SK-N-MC (cell line): ENCODE measurements at regions not wholly inside any gene's neighbourhood (a gene's known extent, or its start where the extent isn't known, plus 50 kb on each side); places are given as distances from the start of the nearest gene placed in this dataset.

ENCODE experiments used
- DNase-seq: peaks from one replicate; pipeline ENCODE4 v3.0.0-alpha.2; 2011; ENCODE audit warnings: low read depth, low spot score
- H3K27ac ChIP-seq: fragments of 200-600 bp; sonication (generic); 2 replicates; pipeline ENCODE4 v1.5.1; 2016; ENCODE audit warnings: mixed run types
- H3K36me3 ChIP-seq: fragments of 200-600 bp; sonication (generic); 2 replicates; pipeline ENCODE4 v1.6.1; 2017; ENCODE audit warnings: antibody characterized with exemption, low read length, mixed read lengths; ENCODE audit not compliant: insufficient read depth
- H3K4me3 ChIP-seq: fragments of 200-600 bp; sonication (generic); 2 replicates; pipeline ENCODE4 v1.5.1; 2016
- H3K9ac ChIP-seq: fragments of 200-600 bp; sonication (generic); 2 replicates; pipeline ENCODE4 v1.8.0; 2017; ENCODE audit warnings: mixed run types, mixed read lengths; ENCODE audit not compliant: insufficient read length
- H3K9me3 ChIP-seq: fragments of 200-600 bp; sonication (generic); 2 replicates; pipeline ENCODE4 v1.6.1; 2017; ENCODE audit warnings: low read depth, mild to moderate bottlenecking, antibody characterized with exemption, low read length, moderate library complexity, mixed read lengths
- EZH2 ChIP-seq: fragments of 200-600 bp; sonication (generic); IDR thresholded peaks from one replicate; pipeline ENCODE4 v1.6.1; 2017; ENCODE audit warnings: antibody characterized with exemption
- FOXP2 ChIP-seq: optimal IDR thresholded peaks from 2 replicates; pipeline ENCODE3; 2011; ENCODE audit warnings: mild to moderate bottlenecking, moderate library complexity; ENCODE audit not compliant: insufficient read depth; ENCODE audit errors: extremely low read length, control extremely low read depth
- POLR2AphosphoS5 ChIP-seq: IDR thresholded peaks from 2 replicates; pipeline ENCODE4 v1.6.1; 2012; ENCODE audit warnings: mild to moderate bottlenecking, low read depth, low read length, borderline replicate concordance

DNA sequence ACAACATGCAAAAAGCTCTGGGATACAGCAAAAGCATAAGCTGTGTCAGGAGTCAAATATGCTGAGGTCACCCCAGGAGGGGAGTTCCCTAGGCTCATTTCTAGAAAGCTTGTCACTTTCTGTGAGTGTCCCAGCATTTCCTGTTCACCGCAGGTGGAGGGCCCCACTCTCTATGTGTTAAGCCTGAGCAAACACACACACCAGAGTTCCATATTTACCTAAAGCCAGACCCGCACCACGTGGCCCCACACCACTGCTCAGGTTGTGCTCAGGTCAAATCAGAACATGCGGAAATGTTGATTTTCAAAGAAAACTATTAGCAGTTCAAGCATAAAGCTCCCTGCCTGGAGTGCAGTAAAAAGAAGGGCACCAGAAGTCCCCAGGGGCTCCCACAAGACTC is 259.6 kb upstream of the PPP2R2D start:
- DNase-seq = no peak
- no peak overlapping the region for H3K9ac ChIP-seq
- no peaks in the 10 kb centered on the region for H3K36me3 ChIP-seq
- H3K9me3 ChIP-seq = no peaks in the 10 kb centered on the region
- H3K4me3 ChIP-seq = no peak overlapping the region
- TF ChIP-seq FOXP2 = no peak
- no peak for TF ChIP-seq POLR2AphosphoS5
- TF ChIP-seq EZH2 = no peak
- no peak overlapping the region for H3K27ac ChIP-seq

DNA sequence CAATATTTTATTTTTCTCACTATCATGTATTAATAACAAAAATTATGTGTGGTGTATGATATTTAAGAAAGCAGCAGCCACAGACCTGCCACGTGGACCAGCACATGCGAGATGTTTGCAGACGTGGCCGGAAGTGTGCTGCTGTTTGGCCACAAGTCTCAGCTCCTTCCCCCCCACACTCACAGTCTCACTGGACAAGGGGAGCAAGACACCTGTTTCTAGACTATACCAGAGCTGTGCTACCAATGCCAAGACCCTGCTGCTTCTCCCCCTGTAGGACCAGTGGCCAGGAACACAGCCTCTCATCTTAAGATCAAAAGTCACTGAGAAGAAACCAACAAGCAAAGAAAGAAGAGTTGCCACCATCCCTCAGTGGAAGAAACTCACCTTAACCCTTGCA is 258.9 kb upstream of the PPP2R2D start:
- no peaks in the 10 kb centered on the region for H3K9me3 ChIP-seq
- H3K9ac ChIP-seq = no peak overlapping the region
- no peak for TF ChIP-seq POLR2AphosphoS5
- TF ChIP-seq EZH2 = no peak
- TF ChIP-seq FOXP2 = no peak
- DNase-seq = no peak
- no peaks in the 10 kb centered on the region for H3K36me3 ChIP-seq
- H3K27ac ChIP-seq = no peak overlapping the region
- no peak overlapping the region for H3K4me3 ChIP-seq

DNA sequence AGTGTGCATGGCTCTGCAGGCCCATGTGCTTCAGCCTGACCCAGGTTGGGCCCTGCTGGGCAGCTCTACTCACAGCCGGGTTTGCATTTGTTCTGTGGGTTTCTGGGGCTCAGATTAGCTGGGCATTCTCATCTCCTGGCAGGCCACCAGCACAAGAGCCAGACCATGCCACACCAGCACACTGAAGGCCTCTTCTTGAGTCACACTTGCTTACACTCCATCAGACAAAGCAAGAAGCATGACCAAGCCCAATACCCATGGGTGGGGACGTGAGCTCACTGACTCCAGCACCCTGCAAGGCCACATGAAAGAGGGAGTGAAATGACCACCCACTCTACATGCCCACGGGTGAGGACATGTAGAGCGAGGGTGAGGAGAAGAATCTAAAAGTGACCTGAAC is 257.8 kb upstream of the PPP2R2D start:
- Histone ChIP-seq H3K9me3 (no peaks in the 10 kb centered on the region), H3K27ac (no peak overlapping the region), H3K36me3 (no peaks in the 10 kb centered on the region), H3K4me3 (no peak overlapping the region), H3K9ac (no peak overlapping the region)
- DNase-seq = no peak
- TF ChIP-seq FOXP2 = no peak
- TF ChIP-seq EZH2 = no peak
- no peak for TF ChIP-seq POLR2AphosphoS5

DNA sequence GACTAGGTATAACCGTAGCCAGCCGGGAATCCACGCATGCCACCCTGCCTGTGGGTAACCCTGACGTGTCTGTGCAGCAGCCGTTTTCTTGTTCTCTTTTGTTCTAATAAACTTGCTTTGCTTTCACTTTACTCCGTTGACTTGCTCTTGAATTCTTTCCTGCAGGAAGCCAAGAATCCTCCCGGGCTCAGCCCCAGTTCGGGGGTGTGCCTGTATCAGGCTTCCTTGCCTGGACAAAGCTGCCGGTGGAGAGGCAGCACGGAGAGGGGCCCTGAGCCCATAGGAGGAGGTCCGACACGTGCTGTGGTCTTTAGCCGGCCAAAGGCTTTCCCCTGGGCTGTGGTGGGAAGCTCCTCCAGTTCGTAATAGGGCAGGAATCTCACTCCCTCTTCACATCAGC is 256.5 kb upstream of the PPP2R2D start:
- DNase-seq = no peak
- Histone ChIP-seq H3K9me3 (no peaks in the 10 kb centered on the region), H3K9ac (no peak overlapping the region), H3K27ac (no peak overlapping the region), H3K4me3 (no peak overlapping the region), H3K36me3 (no peaks in the 10 kb centered on the region)
- TF ChIP-seq FOXP2 = no peak
- no peak for TF ChIP-seq POLR2AphosphoS5
- TF ChIP-seq EZH2 = no peak

DNA sequence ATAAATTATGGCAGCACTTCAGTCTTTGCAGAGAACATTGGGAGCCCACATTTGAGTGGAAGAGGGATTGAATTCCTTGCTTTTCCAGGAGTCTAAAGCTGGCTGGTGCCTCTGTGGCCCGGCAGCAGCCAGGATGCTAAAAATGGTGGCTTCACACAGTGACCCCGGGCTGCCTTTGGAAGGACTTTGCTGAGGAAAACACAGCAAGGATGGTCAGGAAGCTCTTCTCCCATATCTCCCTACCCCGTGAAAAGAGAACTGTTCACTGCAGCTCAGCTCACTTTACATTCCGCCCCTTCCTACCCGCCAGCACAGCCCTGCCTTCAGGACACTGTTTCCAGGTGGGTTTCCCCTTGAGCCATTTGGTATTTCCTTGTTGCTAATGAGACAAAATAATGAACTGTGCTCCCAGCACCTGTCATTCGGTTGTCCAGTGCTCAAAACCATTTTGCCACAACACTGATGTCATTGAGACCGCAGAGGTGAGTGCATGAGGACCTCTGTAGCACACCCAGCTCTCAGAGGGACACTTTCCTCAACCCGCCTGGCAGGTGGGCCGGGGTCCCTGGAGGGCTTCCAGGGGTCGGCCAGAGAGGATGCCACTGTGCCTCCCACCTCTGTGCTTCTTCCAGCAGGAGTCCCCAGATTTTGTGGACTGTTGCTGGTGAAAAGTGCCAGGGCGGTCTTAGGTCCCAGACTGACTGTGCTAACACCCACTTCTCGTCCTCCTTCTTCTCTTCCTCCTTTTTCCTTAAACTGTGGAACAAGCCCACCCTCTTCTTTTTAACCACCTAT is 255.7 kb upstream of the PPP2R2D start:
- Histone ChIP-seq H3K9me3 (no peaks in the 10 kb centered on the region), H3K4me3 (no peak overlapping the region), H3K36me3 (no peaks in the 10 kb centered on the region), H3K9ac (no peak overlapping the region), H3K27ac (no peak overlapping the region)
- DNase-seq = no peak
- TF ChIP-seq FOXP2 = no peak
- no peak for TF ChIP-seq POLR2AphosphoS5
- no peak for TF ChIP-seq EZH2

DNA sequence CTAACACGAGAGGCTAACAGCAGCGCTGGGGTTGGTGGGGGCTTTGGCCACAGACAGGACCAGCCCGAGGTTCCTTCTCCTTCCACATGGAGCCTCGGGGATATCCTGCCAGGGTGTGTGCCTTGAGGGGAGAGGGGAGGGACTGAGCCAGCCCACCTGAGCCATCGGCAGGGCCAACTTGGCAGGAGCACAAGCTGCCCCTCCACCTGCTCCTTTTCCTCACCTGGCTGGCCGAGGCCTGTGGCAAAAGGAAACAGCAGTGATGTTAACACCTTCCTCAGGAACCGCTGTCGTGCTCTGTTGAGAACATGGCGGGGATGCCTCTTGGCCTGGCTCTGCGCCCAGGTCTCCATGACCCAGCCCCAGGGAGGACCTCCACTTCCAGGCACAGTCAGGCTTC is 255.1 kb upstream of the PPP2R2D start:
- H3K4me3 ChIP-seq = no peak overlapping the region
- H3K36me3 ChIP-seq = no peaks in the 10 kb centered on the region
- no peaks in the 10 kb centered on the region for H3K9me3 ChIP-seq
- no peak for DNase-seq
- no peak overlapping the region for H3K27ac ChIP-seq
- no peak overlapping the region for H3K9ac ChIP-seq
- TF ChIP-seq EZH2 (no peak), POLR2AphosphoS5 (no peak), FOXP2 (no peak)

DNA sequence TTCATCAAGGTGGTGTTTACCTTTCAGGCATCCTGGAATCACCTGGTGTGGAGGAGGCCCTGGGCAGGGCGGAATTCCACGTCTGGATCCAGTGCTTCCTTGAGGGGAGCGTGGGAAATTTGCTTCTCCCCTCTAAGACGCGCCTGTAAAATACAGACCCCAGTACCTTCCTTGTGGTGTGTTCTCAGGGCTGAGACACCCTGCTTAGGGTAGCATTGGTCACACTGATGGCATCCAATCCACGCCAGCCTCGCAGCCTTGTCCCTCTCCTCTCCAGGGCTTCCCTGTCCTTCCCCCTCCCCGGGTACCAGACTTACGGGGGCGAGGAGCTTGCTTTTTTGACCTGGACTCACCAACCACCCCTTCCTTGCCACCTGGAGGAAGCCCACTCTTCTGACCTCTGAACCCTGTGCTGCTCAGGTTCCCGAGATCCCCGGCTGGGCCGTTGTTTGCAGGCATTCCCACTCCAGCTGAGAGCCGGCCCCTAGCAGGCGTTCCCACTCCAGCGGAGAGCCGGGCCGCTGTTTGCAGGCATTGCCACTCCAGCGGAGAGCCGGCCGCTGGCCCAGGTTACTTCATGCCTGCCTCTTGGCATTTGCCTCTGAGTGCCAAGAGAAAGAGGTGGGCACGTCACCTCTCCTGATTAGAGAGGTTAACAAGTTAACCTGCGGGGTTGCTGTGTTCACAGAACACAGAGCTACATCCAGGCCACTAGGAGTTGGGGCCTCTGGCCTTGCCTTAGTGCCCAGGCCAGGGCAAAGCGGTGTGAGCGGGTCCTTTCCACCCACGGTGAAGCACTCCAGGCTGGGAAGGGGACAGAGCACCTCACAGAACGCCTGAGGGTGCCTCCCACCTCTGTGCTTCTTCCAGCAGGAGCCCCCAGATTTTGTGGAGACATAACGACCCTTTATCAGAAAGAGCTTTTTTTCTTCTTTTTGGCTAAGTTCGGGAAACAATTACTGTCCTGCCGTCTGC is 254.0 kb upstream of the PPP2R2D start:
- H3K9ac ChIP-seq = no peak overlapping the region
- H3K9me3 ChIP-seq = no peaks in the 10 kb centered on the region
- H3K27ac ChIP-seq = no peak overlapping the region
- H3K36me3 ChIP-seq = no peaks in the 10 kb centered on the region
- H3K4me3 ChIP-seq = no peak overlapping the region
- TF ChIP-seq EZH2 = no peak
- TF ChIP-seq FOXP2 = no peak
- TF ChIP-seq POLR2AphosphoS5 = no peak
- no peak for DNase-seq

DNA sequence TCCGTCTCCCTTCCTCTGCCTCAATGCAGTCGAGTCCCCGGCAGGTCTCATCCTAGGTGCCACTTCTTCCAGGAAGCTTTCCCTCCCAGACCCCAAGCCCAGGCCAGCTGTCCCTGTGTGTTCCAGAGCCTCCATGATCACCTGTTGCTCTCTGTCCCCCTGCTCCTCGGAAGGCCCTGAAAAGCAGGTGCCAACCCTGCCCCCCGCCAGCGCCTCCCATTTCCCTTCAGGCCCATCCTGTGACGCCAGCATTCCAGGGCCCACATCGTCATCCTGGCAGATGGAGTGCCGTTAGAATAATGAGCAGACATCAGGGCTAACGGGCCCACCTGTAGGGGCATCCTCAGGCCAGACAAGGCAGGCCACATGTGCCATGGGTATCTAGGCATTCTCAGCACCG is 253.0 kb upstream of the PPP2R2D start:
- H3K9me3 ChIP-seq = no peaks in the 10 kb centered on the region
- no peak overlapping the region for H3K4me3 ChIP-seq
- H3K9ac ChIP-seq = no peak overlapping the region
- DNase-seq = no peak
- H3K27ac ChIP-seq = no peak overlapping the region
- H3K36me3 ChIP-seq = no peaks in the 10 kb centered on the region
- TF ChIP-seq EZH2 (no peak), POLR2AphosphoS5 (no peak), FOXP2 (no peak)
